Common myeloid progenitor, CD34-positive (primary cell): ENCODE measurements at regions not wholly inside any gene's neighbourhood (a gene's known extent, or its start where the extent isn't known, plus 50 kb on each side); places are given as distances from the start of the nearest gene placed in this dataset.

Experiments used
- CTCF ChIA-PET: fragments of 350-600 bp; sonication (Branson Sonifier 250); formaldehyde crosslinking; loops from one replicate; lab custom pipeline; 2021; ENCODE audit warnings: antibody characterized with exemption; lab: Charles Lee
- POLR2A ChIA-PET: fragments of 350-600 bp; sonication (Branson Sonifier 250); formaldehyde crosslinking; loops from one replicate; lab custom pipeline; 2021; ENCODE audit warnings: antibody characterized with exemption; lab: Charles Lee
- DNase-seq, 3 donors: peaks; one replicate each; pipeline versions ENCODE4 v3.0.0 to v3.0.0-alpha.2; 2013
- H3K27ac ChIP-seq, 2 experiments: 1 replicate in 1 of 2; 2 replicates in 1 of 2; pipeline ENCODE4 v1.7.0; 2013; ENCODE audit warnings: inconsistent platforms in 2 of 2, low read length in 2 of 2, mild to moderate bottlenecking in 2 of 2, low read depth in 1 of 2, moderate library complexity in 1 of 2; ENCODE audit not compliant: severe bottlenecking in 2 of 2, insufficient read depth in 1 of 2, poor library complexity in 1 of 2
- H3K27me3 ChIP-seq, 5 experiments: replicated peaks in 2 of 5; 1 replicate in 3 of 5; 2 replicates in 2 of 5; pipeline versions ENCODE4 v1.6.1 to v1.7.0; 2013; ENCODE audit warnings: low read length in 4 of 5, mild to moderate bottlenecking in 2 of 5, moderate library complexity in 2 of 5, inconsistent platforms in 1 of 5; ENCODE audit not compliant: insufficient read depth in 5 of 5, control insufficient read depth in 4 of 5
- H3K36me3 ChIP-seq, 4 experiments: 1 replicate in 2 of 4; 2 replicates in 2 of 4; pipeline versions ENCODE4 v1.6.1 to v1.7.0; 2013; ENCODE audit warnings: low read length in 3 of 4, control low read depth in 1 of 4, mild to moderate bottlenecking in 1 of 4; ENCODE audit not compliant: control insufficient read depth in 4 of 4, insufficient read depth in 4 of 4
- H3K4me1 ChIP-seq, 4 experiments: 1 replicate in 3 of 4; 2 replicates in 1 of 4; pipeline versions ENCODE4 v1.6.1 to v1.7.1; 2013; ENCODE audit warnings: low read length in 3 of 4, mild to moderate bottlenecking in 3 of 4, control low read depth in 1 of 4, inconsistent platforms in 1 of 4, moderate library complexity in 1 of 4; ENCODE audit not compliant: control insufficient read depth in 4 of 4, insufficient read depth in 4 of 4; ENCODE audit errors: control extremely low read depth in 1 of 4
- H3K4me3 ChIP-seq, 7 experiments: 1 replicate in 4 of 7; 2 replicates in 3 of 7; pipeline versions ENCODE4 v1.5.1 to v1.7.0; 2013; ENCODE audit warnings: mild to moderate bottlenecking in 7 of 7, low read length in 6 of 7, moderate library complexity in 6 of 7, inconsistent platforms in 2 of 7, low read depth in 2 of 7, control low read depth in 1 of 7; ENCODE audit not compliant: insufficient read depth in 4 of 7, control insufficient read depth in 1 of 7; ENCODE audit errors: extremely low read depth in 1 of 7
- H3K9me3 ChIP-seq, 5 experiments: 1 replicate in 4 of 5; 2 replicates in 1 of 5; pipeline versions ENCODE4 v1.6.1 to v1.7.1; 2013; ENCODE audit warnings: low read length in 4 of 5, mild to moderate bottlenecking in 2 of 5, inconsistent platforms in 1 of 5, low read depth in 1 of 5, moderate library complexity in 1 of 5; ENCODE audit not compliant: control insufficient read depth in 4 of 5, insufficient read depth in 2 of 5; ENCODE audit errors: control extremely low read depth in 1 of 5
- WGBS: methylation state at CpG from one replicate; pipeline ENCODE4 v1.1.5; 2013; ENCODE audit not compliant: insufficient coverage; 5-methylcytosine and 5-hydroxymethylcytosine counted together

DNA sequence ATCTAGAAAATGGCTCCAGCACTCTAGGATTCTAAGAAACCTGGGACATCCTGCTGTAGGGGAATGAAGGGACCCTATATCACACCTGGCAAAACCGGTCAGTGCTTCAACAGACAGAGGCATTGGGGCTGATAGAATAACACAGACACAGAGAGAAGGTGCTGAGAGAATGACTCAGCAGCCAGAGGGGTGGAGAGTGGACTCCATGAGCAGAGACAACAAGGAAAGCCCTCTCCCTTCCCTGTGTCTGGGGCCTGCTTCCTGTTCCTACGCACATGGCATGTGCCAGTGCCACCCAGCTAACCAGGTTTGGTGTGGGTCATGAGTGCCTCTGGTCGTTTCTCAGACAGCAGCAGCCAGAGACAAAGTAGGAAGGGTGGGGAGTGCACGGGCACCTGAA lies 140.3 kb downstream of the CCT6B start:
- ChIA-PET CTCF (no interaction called here), POLR2A (no interaction called here)
- Histone ChIP-seq H3K4me1 (peaks cover 0 to 5% (median 2%) of the 10 kb centered on the region in 4 experiments), H3K36me3 (no peaks in the 10 kb centered on the region), H3K27ac (no peak overlapping the region), H3K4me3 (no peak overlapping the region), H3K27me3 (peaks cover 0 to 3% (median 1%) of the 10 kb centered on the region in 5 experiments), H3K9me3 (no peaks in the 10 kb centered on the region)
- WGBS: 44% methylated on average over 3 of the region's 4 CpGs
- peak in 2 of 3 donors; percentile 17 to 33 for DNase-seq

DNA sequence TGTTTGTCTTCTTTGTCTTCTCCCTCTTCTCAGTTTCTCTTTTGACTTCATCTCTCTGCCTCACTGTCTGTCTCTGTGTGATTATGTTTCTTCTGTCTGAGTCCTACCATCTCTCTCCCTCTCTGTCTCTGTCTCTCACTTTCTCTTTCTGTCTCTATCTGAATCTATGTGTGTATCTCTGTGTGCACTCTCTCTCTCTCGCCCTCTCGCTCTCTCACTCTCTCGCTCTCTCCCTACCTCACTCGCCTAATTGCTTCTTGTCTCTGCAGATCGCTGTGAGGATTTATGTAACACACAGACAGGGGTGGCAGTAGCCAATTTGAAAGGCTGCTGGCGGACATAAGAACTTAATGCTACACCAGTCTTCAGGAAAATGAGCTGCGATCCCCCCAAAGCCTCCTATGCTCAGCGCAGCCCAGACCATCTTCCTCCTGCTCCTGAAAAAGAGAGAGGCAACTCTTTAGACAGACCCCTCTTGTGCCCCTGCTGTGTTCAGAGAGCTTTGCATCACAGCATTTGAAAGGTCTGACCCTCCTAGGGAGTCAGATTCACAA lies 140.9 kb downstream of the CCT6B start:
- Histone ChIP-seq H3K27ac (no peak overlapping the region), H3K4me3 (no peak overlapping the region), H3K9me3 (no peaks in the 10 kb centered on the region), H3K4me1 (peaks cover 0 to 5% (median 2%) of the 10 kb centered on the region in 4 experiments), H3K27me3 (peaks cover 0 to 3% (median 1%) of the 10 kb centered on the region in 5 experiments), H3K36me3 (no peaks in the 10 kb centered on the region)
- no peak for DNase-seq
- CTCF ChIA-PET: no interaction called here
- POLR2A ChIA-PET: no interaction called here
- WGBS: 45% methylated on average over 8 of the region's 8 CpGs

DNA sequence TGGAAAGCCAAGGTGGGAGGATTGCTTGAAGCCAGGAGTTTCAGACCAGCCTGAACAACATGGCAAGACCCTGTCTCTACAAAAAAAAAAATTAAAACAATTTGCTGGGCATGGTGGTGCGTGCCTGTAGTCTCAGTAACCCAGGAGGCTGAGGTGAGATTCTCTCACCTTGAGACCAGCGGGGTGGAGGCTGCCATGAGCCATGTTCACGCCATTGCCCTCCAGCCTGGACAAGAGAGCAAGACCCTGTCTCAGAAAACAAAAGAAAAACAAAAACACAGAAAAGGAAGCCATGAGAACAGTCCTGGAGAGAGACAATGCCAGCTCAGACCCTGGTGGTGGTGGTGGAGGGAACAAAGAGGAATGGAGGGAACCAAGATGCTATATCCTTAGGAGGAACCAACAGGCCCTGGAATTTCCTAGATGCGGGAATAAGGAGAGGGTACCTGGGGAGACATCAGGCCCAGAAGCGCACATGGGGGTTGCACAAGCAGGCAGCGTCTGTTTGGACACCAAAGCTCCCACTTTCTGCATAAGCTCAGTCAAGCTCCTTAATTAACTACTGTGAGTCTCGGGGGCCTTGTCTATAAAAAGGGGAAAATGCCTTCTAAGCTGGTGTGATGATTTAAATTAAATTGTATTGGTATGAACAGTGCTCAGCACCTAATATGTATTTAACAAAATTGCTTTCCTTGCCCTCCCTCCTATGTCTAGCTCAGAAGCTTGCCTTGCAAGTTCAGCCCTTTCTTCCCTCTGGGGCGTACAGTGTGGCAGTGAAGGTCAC lies 143.8 kb downstream of the CCT6B start:
- Histone ChIP-seq H3K9me3 (no peaks in the 10 kb centered on the region), H3K27me3 (peaks cover 0 to 3% (median 1%) of the 10 kb centered on the region in 5 experiments), H3K27ac (no peak overlapping the region), H3K4me1 (peaks cover 0 to 5% (median 2%) of the 10 kb centered on the region in 4 experiments), H3K36me3 (no peaks in the 10 kb centered on the region), H3K4me3 (no peak overlapping the region)
- ChIA-PET POLR2A (interaction anchor here (0.8 kb wide), 1 partner anchor 334 kb away, joined by 4 read pairs; no protein-coding TSS in a partner anchor), CTCF (no interaction called here)
- whole genome bisulfite sequencing: 100% methylated on average over 4 of the region's 8 CpGs
- no peak for DNase-seq

DNA sequence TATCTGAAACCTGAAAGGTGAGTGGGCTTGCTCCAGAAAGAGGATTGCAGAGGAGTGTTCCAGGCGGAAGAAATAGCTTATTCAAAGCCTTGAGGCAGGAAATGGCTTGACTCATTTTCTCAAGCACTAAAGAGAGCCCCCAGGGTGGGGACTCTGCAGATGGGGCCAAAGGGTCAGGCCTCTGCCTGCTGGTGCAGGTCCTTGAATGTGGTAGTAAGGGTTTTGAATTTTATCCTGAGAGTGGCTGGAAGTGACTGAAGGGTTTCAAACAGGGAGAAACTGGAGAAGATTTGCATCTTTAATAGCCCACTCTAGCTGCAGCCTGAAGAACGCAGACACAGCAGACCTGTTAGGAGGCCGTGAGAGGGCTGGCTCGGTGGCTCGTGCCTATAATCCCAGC lies 144.4 kb downstream of the CCT6B start:
- no peak for DNase-seq
- Histone ChIP-seq H3K4me1 (peaks cover 0 to 5% (median 2%) of the 10 kb centered on the region in 4 experiments), H3K9me3 (no peaks in the 10 kb centered on the region), H3K4me3 (no peak overlapping the region), H3K27ac (no peak overlapping the region), H3K36me3 (no peaks in the 10 kb centered on the region), H3K27me3 (peaks cover 0 to 4% (median 1%) of the 10 kb centered on the region in 5 experiments)
- ChIA-PET CTCF (no interaction called here), POLR2A (no interaction called here)
- 89% methylated on average over 5 of the region's 5 CpGs for WGBS

DNA sequence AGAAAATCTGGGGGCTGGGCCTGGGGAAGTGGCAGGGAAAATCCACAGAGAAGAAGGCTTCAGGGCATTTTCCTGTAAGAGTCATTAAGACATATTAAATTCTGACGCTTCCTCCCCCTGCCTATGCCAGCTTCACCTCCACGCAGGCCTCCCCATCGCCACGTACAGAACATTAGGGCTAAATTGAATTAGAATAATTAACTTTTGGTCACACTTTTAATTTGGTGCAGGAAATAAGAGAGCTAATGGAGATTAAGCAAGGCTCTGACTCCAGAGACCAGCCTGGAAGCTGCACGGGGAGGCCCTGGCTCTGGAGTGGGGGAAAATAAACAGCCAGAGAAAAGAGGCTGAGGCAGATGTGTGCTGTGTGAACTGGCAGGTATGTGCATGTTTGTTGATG lies 148.0 kb downstream of the CCT6B start:
- H3K4me1 ChIP-seq: no peaks in the 10 kb centered on the region
- H3K4me3 ChIP-seq: no peak overlapping the region
- POLR2A ChIA-PET: no interaction called here
- CTCF ChIA-PET: no interaction called here
- H3K36me3 ChIP-seq: no peaks in the 10 kb centered on the region
- no peak overlapping the region for H3K27ac ChIP-seq
- no peaks in the 10 kb centered on the region for H3K9me3 ChIP-seq
- 100% methylated on average over 1 of the region's 5 CpGs for WGBS
- no peak for DNase-seq
- peaks cover 0 to 5% (median 0%) of the 10 kb centered on the region in 5 experiments for H3K27me3 ChIP-seq

DNA sequence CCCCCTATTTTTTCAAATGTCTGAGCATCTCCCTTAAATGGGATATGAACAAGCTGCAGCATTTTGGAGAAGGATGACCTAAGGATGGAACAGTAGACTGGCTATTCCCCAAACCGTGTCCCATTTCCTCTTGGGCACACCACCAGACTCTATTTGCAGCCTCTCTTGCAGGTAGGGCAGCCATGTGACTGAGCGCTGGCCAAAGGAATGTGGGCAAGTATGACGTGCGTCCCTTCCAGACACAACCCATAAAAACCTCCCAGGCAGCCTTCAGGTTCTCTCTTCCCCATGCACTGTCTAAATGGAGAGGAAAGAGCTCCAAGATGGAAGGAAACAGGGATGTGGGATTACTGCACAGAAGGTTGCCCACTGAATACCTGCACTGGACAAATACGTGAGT lies 149.7 kb downstream of the CCT6B start:
- WGBS: 75% methylated on average over 1 of the region's 5 CpGs
- CTCF ChIA-PET: no interaction called here
- POLR2A ChIA-PET: no interaction called here

DNA sequence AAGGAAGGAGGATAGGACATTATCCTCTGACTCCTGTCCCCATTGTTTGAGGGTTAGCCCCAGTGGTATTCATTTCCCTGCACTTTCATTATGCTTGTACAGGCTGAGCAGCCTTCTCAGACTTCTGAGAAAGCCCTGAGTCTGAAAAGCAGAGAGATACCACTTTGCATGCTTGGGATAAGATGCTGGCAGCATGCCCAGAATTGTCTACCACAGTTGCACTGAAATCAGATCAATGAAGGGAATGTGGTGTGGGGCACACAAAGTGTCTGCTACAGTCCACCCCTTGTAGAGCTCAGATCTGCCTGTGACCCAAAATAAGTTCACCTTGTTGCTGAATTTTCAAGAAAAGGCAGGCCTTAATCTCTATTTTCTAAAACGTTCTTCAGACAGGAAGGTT lies 160.6 kb downstream of the CCT6B start:
- Histone ChIP-seq H3K27ac (no peak overlapping the region), H3K9me3 (peaks cover 0 to 6% (median 3%) of the 10 kb centered on the region in 5 experiments), H3K27me3 (peaks cover 0 to 4% (median 0%) of the 10 kb centered on the region in 5 experiments), H3K36me3 (no peaks in the 10 kb centered on the region), H3K4me1 (no peaks in the 10 kb centered on the region), H3K4me3 (no peak overlapping the region)
- 89% methylated on average over 1 of the region's 1 CpG for WGBS
- ChIA-PET POLR2A (no interaction called here), CTCF (no interaction called here)
- no peak for DNase-seq

More for the DNA sequence above, 149.7 kb downstream of the CCT6B start:
- Histone ChIP-seq H3K27ac (no peak overlapping the region), H3K4me3 (no peak overlapping the region), H3K36me3 (no peaks in the 10 kb centered on the region), H3K27me3 (peaks cover 0 to 9% (median 3%) of the 10 kb centered on the region in 5 experiments), H3K9me3 (no peaks in the 10 kb centered on the region), H3K4me1 (no peaks in the 10 kb centered on the region)
- no peak for DNase-seq
